PC-9 (cell line): ENCODE measurements at regions not wholly inside any gene's neighbourhood (a gene's known extent, or its start where the extent isn't known, plus 50 kb on each side); places are given as distances from the start of the nearest gene placed in this dataset.

Experiments used
- BruUV-seq: library from RNA; stranded (reverse); fragments of 400-500 nt; replicated peaks from 2 replicates; lab custom pipeline; 2021; lab: Mats Ljungman, UMichigan
- CTCF ChIA-PET: fragments of 300-600 bp; sonication (Branson Sonifier 250); formaldehyde crosslinking; loops from one replicate; lab custom pipeline; 2022; ENCODE audit warnings: antibody characterized with exemption; lab: Charles Lee
- POLR2A ChIA-PET: fragments of 300-600 bp; sonication (Branson Sonifier 250); formaldehyde crosslinking; loops from one replicate; lab custom pipeline; 2022; ENCODE audit warnings: antibody characterized with exemption; ENCODE audit not compliant: unreplicated experiment; lab: Charles Lee
- DNase-seq, 2 experiments: peaks; one replicate each; pipeline versions ENCODE4 v3.0.0 to v3.0.0-alpha.2; 2015 to 2022; ENCODE audit warnings: mixed read lengths in 1 of 2
- H2AFZ ChIP-seq: fragments of 200-600 bp; sonication (generic); 2 replicates; pipeline ENCODE4 v1.8.1; 2017; ENCODE audit warnings: antibody characterized with exemption
- H3F3A ChIP-seq: fragments of 200-600 bp; sonication (generic); 2 replicates; pipeline ENCODE4 v1.8.1; 2017; ENCODE audit warnings: antibody characterized with exemption, mild to moderate bottlenecking, low read depth; ENCODE audit not compliant: insufficient read depth
- H3K27ac ChIP-seq: fragments of 200-600 bp; sonication (generic); 2 replicates; pipeline ENCODE4 v1.6.1; 2016; ENCODE audit warnings: mixed run types
- H3K27me3 ChIP-seq: fragments of 200-600 bp; sonication (generic); 2 replicates; pipeline ENCODE4 v1.6.1; 2016; ENCODE audit warnings: low read depth, mixed run types; ENCODE audit not compliant: insufficient read depth
- H3K36me3 ChIP-seq: fragments of 200-600 bp; sonication (generic); 2 replicates; pipeline ENCODE4 v1.6.1; 2016; ENCODE audit warnings: low read depth, mixed run types
- H3K4me1 ChIP-seq: fragments of 200-600 bp; sonication (generic); replicated peaks from 2 replicates; pipeline ENCODE4 v1.6.1; 2016; ENCODE audit warnings: mixed run types; ENCODE audit not compliant: insufficient read depth
- H3K4me2 ChIP-seq: fragments of 200-600 bp; sonication (generic); 2 replicates; pipeline ENCODE4 v1.6.1; 2017; ENCODE audit warnings: mixed run types
- H3K4me3 ChIP-seq: fragments of 200-600 bp; sonication (generic); 2 replicates; pipeline ENCODE4 v1.6.1; 2016; ENCODE audit warnings: mixed run types
- H3K79me2 ChIP-seq: fragments of 200-600 bp; sonication (generic); 2 replicates; pipeline ENCODE4 v1.6.1; 2017; ENCODE audit warnings: low read depth, mixed run types
- H3K9me2 ChIP-seq: fragments of 200-600 bp; sonication (generic); 2 replicates; pipeline ENCODE4 v1.8.1; 2017; ENCODE audit warnings: mild to moderate bottlenecking; ENCODE audit not compliant: insufficient read depth
- H3K9me3 ChIP-seq: fragments of 200-600 bp; sonication (generic); 2 replicates; pipeline ENCODE4 v1.8.1; 2016; ENCODE audit warnings: low read depth; ENCODE audit not compliant: insufficient read depth
- H4K20me1 ChIP-seq: fragments of 200-600 bp; sonication (generic); 2 replicates; pipeline ENCODE4 v1.8.1; 2017; ENCODE audit not compliant: insufficient read depth
- EZH2 ChIP-seq: fragments of 200-600 bp; sonication (generic); IDR thresholded peaks from 2 replicates; pipeline ENCODE4 v1.8.0; 2017; ENCODE audit warnings: antibody characterized with exemption, low read depth
- intact Hi-C: fragments of 100-400 bp; cut with micrococcal nuclease; formaldehyde crosslinking; loops from one replicate; pipeline ENCODE4 v1.10.0; 2022; ENCODE audit not compliant: unreplicated experiment
- TF ChIP-seq, protein P1 (sequence below): fragments of 200-600 bp; sonication (generic); conservative IDR thresholded peaks from 2 replicates; pipeline ENCODE4 v1.6.1; 2017; ENCODE audit warnings: mixed run types, antibody characterized with exemption, mild to moderate bottlenecking, moderate library complexity

DNA sequence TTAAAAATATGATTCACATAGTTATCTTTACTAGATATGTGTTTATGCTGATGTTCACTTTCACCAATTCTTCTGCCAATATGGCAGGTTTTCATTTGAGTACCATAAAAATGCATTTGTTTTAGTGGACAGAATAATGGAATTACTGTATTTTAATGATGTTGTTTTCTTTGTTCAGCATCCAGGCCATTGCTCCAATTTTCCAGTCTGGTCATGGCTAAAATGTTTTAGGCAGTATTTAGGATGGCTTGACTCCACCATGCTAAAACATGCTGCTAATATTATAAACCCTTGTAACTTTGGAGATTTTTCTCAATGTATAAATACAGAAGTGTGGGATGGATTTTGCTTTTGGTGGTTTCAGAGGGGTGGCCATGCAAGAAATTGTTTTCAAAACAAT lies 273.0 kb upstream of the RPS23 start:
- H3K4me1 ChIP-seq, result no peaks in the 10 kb centered on the region
- no peaks in the 10 kb centered on the region for H3K36me3 ChIP-seq
- no peak overlapping the region for H3K27ac ChIP-seq
- H3K79me2 ChIP-seq, result no peaks in the 10 kb centered on the region
- H3K9me3 ChIP-seq, result no peaks in the 10 kb centered on the region
- intact Hi-C loops, result no loop called here
- no TSS peak for BruUV-seq
- POLR2A ChIA-PET, result no interaction called here
- no peak overlapping the region for H2AFZ ChIP-seq
- DNase-seq, result no peak
- H3F3A ChIP-seq, result no peaks in the 10 kb centered on the region
- no peak overlapping the region for H3K4me2 ChIP-seq
- no peak for TF ChIP-seq EZH2
- TF ChIP-seq, protein P1, sequence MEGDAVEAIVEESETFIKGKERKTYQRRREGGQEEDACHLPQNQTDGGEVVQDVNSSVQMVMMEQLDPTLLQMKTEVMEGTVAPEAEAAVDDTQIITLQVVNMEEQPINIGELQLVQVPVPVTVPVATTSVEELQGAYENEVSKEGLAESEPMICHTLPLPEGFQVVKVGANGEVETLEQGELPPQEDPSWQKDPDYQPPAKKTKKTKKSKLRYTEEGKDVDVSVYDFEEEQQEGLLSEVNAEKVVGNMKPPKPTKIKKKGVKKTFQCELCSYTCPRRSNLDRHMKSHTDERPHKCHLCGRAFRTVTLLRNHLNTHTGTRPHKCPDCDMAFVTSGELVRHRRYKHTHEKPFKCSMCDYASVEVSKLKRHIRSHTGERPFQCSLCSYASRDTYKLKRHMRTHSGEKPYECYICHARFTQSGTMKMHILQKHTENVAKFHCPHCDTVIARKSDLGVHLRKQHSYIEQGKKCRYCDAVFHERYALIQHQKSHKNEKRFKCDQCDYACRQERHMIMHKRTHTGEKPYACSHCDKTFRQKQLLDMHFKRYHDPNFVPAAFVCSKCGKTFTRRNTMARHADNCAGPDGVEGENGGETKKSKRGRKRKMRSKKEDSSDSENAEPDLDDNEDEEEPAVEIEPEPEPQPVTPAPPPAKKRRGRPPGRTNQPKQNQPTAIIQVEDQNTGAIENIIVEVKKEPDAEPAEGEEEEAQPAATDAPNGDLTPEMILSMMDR, result no peak
- H4K20me1 ChIP-seq, result no peaks in the 10 kb centered on the region
- no peaks in the 10 kb centered on the region for H3K9me2 ChIP-seq
- no peak overlapping the region for H3K4me3 ChIP-seq
- CTCF ChIA-PET, result no interaction called here
- no peaks in the 10 kb centered on the region for H3K27me3 ChIP-seq

DNA sequence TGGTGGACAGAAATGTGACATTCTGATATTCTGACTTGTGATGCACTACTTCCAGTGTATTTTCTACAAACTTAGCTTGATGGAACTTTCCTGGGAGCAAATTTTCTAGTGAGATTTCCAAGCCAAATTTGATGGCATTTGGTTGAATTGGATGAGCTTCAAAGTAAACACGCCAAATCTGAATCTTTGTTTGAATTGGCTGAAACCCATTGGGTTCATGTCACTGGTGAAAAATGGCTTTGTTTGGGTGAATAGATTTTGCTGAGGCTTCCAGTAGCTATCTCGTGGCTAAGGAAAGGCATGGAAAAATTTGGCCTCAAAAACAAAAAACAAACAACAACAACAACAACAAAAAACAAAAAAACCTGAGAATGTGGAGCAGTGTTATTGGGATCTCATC lies 271.1 kb upstream of the RPS23 start:
- Histone ChIP-seq H3K27me3 (no peaks in the 10 kb centered on the region), H3K9me3 (no peaks in the 10 kb centered on the region), H3K4me1 (no peaks in the 10 kb centered on the region), H3K79me2 (no peaks in the 10 kb centered on the region), H3K4me3 (no peak overlapping the region), H4K20me1 (no peaks in the 10 kb centered on the region), H3K4me2 (no peak overlapping the region), H3F3A (no peaks in the 10 kb centered on the region), H3K9me2 (no peaks in the 10 kb centered on the region), H3K36me3 (no peaks in the 10 kb centered on the region), H2AFZ (no peak overlapping the region), H3K27ac (no peak overlapping the region)
- no TSS peak for BruUV-seq
- intact Hi-C loops, result no loop called here
- CTCF ChIA-PET, result no interaction called here
- no peak for DNase-seq
- POLR2A ChIA-PET, result no interaction called here
- TF ChIP-seq, protein P1, result no peak
- TF ChIP-seq EZH2, result no peak

DNA sequence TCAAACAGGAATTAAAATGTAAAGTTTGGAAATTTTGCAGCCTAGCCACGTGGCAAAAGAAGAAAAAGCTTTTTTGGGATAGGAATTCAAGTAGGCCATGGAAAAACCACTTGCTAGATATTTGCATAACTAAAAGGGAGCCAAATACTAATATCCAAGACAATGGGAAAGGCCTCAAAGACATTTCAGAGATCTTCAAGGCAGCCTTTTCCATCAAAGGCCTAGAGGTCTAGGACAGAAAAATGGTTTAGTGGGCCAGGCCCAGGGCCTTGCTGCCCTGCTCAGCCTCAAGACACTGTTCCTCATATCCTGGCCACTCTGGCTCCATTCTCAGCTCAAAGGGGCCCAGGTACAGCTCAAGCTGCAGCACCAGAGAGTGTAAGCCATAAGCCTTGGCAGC lies 265.9 kb upstream of the RPS23 start:
- H3K4me3 ChIP-seq, result no peak overlapping the region
- H3K9me3 ChIP-seq, result no peaks in the 10 kb centered on the region; the same call in 1 of the 2 replicates
- TF ChIP-seq, protein P1, result no peak
- TF ChIP-seq EZH2, result no peak
- intact Hi-C loops, result no loop called here
- ChIA-PET CTCF (no interaction called here), POLR2A (no interaction called here)
- H3K36me3 ChIP-seq, result no peaks in the 10 kb centered on the region
- H3K4me2 ChIP-seq, result no peak overlapping the region
- no peaks in the 10 kb centered on the region for H4K20me1 ChIP-seq
- H3K27me3 ChIP-seq, result no peaks in the 10 kb centered on the region
- H2AFZ ChIP-seq, result no peak overlapping the region
- BruUV-seq, result no TSS peak
- no peaks in the 10 kb centered on the region for H3K4me1 ChIP-seq
- DNase-seq, result no peak
- no peaks in the 10 kb centered on the region for H3K79me2 ChIP-seq
- H3K27ac ChIP-seq, result no peak overlapping the region
- no peaks in the 10 kb centered on the region for H3K9me2 ChIP-seq
- H3F3A ChIP-seq, result no peaks in the 10 kb centered on the region
